Panc1 (cell line): ENCODE measurements at regions not wholly inside any gene's neighbourhood (a gene's known extent, or its start where the extent isn't known, plus 50 kb on each side); places are given as distances from the start of the nearest gene placed in this dataset.

Experiments used
- ATAC-seq: fragments of 200-7000 bp; cut with Tn5 transposase; 2 replicates; pipeline ENCODE4 v1.9.1; 2020; ENCODE audit warnings: mild to moderate bottlenecking, moderate library complexity
- BruUV-seq: library from RNA; stranded (reverse); fragments of 400-500 nt; replicated peaks from 2 replicates; lab custom pipeline; 2021; lab: Mats Ljungman, UMichigan
- CTCF ChIA-PET: fragments of 300-600 bp; sonication (Branson Sonifier 250); formaldehyde crosslinking; loops from one replicate; lab custom pipeline; 2022; ENCODE audit warnings: antibody characterized with exemption; lab: Charles Lee
- POLR2A ChIA-PET: fragments of 300-600 bp; sonication (Branson Sonifier 250); formaldehyde crosslinking; loops from one replicate; lab custom pipeline; 2022; ENCODE audit warnings: antibody characterized with exemption; lab: Charles Lee
- DNase-seq: peaks from one replicate; pipeline ENCODE4 v3.0.0-alpha.2; 2010; ENCODE audit warnings: low read depth, low spot score
- H3K27ac ChIP-seq: 2 replicates; pipeline ENCODE4 v1.5.1; 2011; ENCODE audit warnings: mild to moderate bottlenecking, low read length, inconsistent platforms
- H3K27me3 ChIP-seq: fragments of 200-500 bp; sonication (Bioruptor generic); 2 replicates; pipeline ENCODE4 v1.6.0; 2014; ENCODE audit warnings: low read length, inconsistent platforms; ENCODE audit not compliant: control insufficient read depth, insufficient read depth
- H3K36me3 ChIP-seq: fragments of 200-500 bp; sonication (Bioruptor generic); 2 replicates; pipeline ENCODE4 v1.5.1; 2014; ENCODE audit warnings: inconsistent platforms, mild to moderate bottlenecking, low read length, moderate library complexity; ENCODE audit not compliant: control insufficient read depth, insufficient read depth
- H3K4me1 ChIP-seq: 2 replicates; pipeline ENCODE4 v1.5.1; 2011; ENCODE audit warnings: inconsistent platforms, mild to moderate bottlenecking, low read length, moderate library complexity; ENCODE audit not compliant: control insufficient read depth, insufficient read depth
- H3K4me3 ChIP-seq, 2 experiments: 2 replicates each; pipeline ENCODE4 v1.5.1; 2011 to 2012; ENCODE audit warnings: low read depth in 2 of 2, low read length in 2 of 2, mild to moderate bottlenecking in 2 of 2, inconsistent platforms in 1 of 2, moderate library complexity in 1 of 2
- H3K9me3 ChIP-seq: fragments of 200-500 bp; sonication (Bioruptor generic); 2 replicates; pipeline ENCODE4 v1.5.1; 2014; ENCODE audit warnings: low read depth, mild to moderate bottlenecking, inconsistent platforms, low read length, moderate library complexity; ENCODE audit not compliant: control insufficient read depth, insufficient read depth
- POLR2AphosphoS5 ChIP-seq: IDR thresholded peaks from 2 replicates; pipeline ENCODE4 v1.6.1; 2012; ENCODE audit warnings: mild to moderate bottlenecking, low read depth, low read length, moderate library complexity
- SIN3A ChIP-seq: IDR thresholded peaks from 2 replicates; pipeline ENCODE4 v1.6.1; 2012; ENCODE audit warnings: low read depth, mild to moderate bottlenecking, low read length, moderate library complexity, borderline replicate concordance; ENCODE audit not compliant: insufficient read depth
- TCF7L2 ChIP-seq: IDR thresholded peaks from 2 replicates; pipeline ENCODE4 v1.6.1; 2011; ENCODE audit warnings: mild to moderate bottlenecking, low read depth, low read length, inconsistent platforms
- in situ Hi-C: cut with HindIII; loops from 2 replicates; pipeline ENCODE4 v1.10.0; 2016; ENCODE audit warnings: low sequenced_read_pairs, low pct_unique_long_range_greater_than_20kb
- intact Hi-C: fragments of 100-400 bp; cut with micrococcal nuclease; formaldehyde crosslinking; loops from one replicate; pipeline ENCODE4 v1.10.0; 2022; ENCODE audit not compliant: unreplicated experiment
- TF ChIP-seq, protein P1 (sequence below), 2 experiments: IDR thresholded peaks; 2 replicates each; pipeline ENCODE4 v1.6.1; 2011 to 2012; ENCODE audit warnings: low read depth in 2 of 2, control low read depth in 1 of 2, low read length in 1 of 2, mild to moderate bottlenecking in 1 of 2, moderate library complexity in 1 of 2; ENCODE audit not compliant: insufficient read depth in 1 of 2
- TF ChIP-seq, protein P2 (sequence below): fragments of 450-650 bp; IDR thresholded peaks from 2 replicates; pipeline ENCODE4 v1.5.1; 2017; ENCODE audit warnings: mild to moderate bottlenecking

DNA sequence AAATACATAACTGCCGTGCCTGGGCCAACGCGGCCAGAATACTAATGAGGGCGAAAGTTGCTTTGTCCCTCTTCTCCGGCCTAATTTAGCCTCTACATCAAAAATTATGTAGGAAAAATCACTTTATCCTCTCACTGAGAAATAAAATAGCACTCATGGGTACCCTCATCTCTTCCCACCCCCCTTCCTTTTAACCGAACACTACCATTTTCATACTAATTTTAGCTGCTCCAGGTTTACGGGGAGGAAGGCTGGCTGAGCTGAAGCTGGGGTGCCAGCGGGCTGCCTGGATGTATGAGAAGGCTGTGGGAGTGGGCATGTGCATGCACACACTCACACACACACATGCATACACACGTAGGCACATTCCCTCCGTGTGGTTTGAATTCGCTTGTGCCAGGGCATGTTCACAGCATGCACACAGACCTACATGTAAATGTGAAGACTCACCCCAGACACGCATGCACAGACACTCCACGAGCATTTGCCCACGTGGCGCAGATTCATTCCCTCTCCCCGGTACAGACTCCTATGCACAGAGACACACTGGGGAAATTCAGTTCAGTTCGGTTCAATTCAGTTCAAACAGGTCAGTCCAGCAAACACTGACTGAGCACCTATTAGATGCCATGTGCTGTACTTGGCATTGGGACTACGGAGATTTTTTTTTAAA, 145.1 kb downstream of the MRM1 start:
- POLR2A ChIA-PET, result no interaction called here

DNA sequence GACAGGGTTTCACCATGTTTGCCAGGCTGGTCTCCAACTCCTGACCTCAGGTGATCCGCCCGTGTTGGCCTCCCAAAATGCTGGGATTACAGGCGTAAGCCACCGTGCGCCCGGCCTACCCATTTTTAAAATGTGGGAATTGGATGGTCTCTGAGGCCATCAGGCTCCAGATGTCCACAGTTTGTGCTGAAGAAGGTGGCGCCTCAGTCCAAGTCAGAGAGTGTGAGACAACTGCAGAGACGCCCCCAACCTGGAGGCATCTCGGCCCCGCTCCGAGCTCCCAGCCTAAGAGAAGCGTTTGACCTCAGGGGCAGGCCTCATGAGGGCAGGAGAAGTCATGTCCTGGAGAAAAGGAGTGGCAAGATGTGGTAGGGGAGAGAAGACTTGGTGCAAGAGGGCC, 146.5 kb downstream of the MRM1 start:
- CTCF ChIA-PET, result no interaction called here
- in situ Hi-C loops (no loop called here), intact Hi-C loops (no loop called here)
- DNase-seq (no peak), ATAC-seq (no peak)
- H3K4me1 ChIP-seq, result no peaks in the 10 kb centered on the region
- no peak overlapping the region for H3K4me3 ChIP-seq
- no peaks in the 10 kb centered on the region for H3K9me3 ChIP-seq
- no peak overlapping the region for H3K27ac ChIP-seq
- H3K36me3 ChIP-seq, result no peaks in the 10 kb centered on the region
- POLR2A ChIA-PET, result interaction anchor here (0.7 kb wide), 1 partner anchor 1674 kb away, joined by 3 read pairs; no protein-coding TSS in a partner anchor
- no peaks in the 10 kb centered on the region for H3K27me3 ChIP-seq
- TF ChIP-seq, protein P1, sequence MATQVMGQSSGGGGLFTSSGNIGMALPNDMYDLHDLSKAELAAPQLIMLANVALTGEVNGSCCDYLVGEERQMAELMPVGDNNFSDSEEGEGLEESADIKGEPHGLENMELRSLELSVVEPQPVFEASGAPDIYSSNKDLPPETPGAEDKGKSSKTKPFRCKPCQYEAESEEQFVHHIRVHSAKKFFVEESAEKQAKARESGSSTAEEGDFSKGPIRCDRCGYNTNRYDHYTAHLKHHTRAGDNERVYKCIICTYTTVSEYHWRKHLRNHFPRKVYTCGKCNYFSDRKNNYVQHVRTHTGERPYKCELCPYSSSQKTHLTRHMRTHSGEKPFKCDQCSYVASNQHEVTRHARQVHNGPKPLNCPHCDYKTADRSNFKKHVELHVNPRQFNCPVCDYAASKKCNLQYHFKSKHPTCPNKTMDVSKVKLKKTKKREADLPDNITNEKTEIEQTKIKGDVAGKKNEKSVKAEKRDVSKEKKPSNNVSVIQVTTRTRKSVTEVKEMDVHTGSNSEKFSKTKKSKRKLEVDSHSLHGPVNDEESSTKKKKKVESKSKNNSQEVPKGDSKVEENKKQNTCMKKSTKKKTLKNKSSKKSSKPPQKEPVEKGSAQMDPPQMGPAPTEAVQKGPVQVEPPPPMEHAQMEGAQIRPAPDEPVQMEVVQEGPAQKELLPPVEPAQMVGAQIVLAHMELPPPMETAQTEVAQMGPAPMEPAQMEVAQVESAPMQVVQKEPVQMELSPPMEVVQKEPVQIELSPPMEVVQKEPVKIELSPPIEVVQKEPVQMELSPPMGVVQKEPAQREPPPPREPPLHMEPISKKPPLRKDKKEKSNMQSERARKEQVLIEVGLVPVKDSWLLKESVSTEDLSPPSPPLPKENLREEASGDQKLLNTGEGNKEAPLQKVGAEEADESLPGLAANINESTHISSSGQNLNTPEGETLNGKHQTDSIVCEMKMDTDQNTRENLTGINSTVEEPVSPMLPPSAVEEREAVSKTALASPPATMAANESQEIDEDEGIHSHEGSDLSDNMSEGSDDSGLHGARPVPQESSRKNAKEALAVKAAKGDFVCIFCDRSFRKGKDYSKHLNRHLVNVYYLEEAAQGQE (IDR thresholded peaks at IDR 0.05; ENCODE audit: insufficient read depth in 1 of 2, low read depth in 2 of 2, low read length in 1 of 2), result no peak
- TF ChIP-seq, protein P2, sequence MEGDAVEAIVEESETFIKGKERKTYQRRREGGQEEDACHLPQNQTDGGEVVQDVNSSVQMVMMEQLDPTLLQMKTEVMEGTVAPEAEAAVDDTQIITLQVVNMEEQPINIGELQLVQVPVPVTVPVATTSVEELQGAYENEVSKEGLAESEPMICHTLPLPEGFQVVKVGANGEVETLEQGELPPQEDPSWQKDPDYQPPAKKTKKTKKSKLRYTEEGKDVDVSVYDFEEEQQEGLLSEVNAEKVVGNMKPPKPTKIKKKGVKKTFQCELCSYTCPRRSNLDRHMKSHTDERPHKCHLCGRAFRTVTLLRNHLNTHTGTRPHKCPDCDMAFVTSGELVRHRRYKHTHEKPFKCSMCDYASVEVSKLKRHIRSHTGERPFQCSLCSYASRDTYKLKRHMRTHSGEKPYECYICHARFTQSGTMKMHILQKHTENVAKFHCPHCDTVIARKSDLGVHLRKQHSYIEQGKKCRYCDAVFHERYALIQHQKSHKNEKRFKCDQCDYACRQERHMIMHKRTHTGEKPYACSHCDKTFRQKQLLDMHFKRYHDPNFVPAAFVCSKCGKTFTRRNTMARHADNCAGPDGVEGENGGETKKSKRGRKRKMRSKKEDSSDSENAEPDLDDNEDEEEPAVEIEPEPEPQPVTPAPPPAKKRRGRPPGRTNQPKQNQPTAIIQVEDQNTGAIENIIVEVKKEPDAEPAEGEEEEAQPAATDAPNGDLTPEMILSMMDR, result no peak
- TF ChIP-seq SIN3A (no peak), POLR2AphosphoS5 (no peak), TCF7L2 (no peak)
- BruUV-seq, result no TSS peak

More for the DNA sequence above, 145.1 kb downstream of the MRM1 start:
- CTCF ChIA-PET, result no interaction called here
- Histone ChIP-seq H3K9me3 (no peaks in the 10 kb centered on the region), H3K4me1 (no peaks in the 10 kb centered on the region), H3K36me3 (no peaks in the 10 kb centered on the region), H3K4me3 (no peak overlapping the region), H3K27ac (no peak overlapping the region), H3K27me3 (no peaks in the 10 kb centered on the region; the same call in 1 of the 2 replicates)
- intact Hi-C loops (no loop called here), in situ Hi-C loops (no loop called here)
- TF ChIP-seq SIN3A, result no peak
- TF ChIP-seq, protein P1 (IDR thresholded peaks at IDR 0.05; ENCODE audit: insufficient read depth in 1 of 2, low read depth in 2 of 2, low read length in 1 of 2), result no peak
- TF ChIP-seq, protein P2, result no peak
- TF ChIP-seq TCF7L2, result no peak
- no peak for TF ChIP-seq POLR2AphosphoS5
- no peak for DNase-seq
- ATAC-seq, result no peak
- BruUV-seq, result no TSS peak
